GM12892 (cell line): ENCODE measurements at regions not wholly inside any gene's neighbourhood (a gene's known extent, or its start where the extent isn't known, plus 50 kb on each side); places are given as distances from the start of the nearest gene placed in this dataset.
"Not testable (repeated sequence)": the region's sequence is repeated elsewhere in the genome, so short reads cannot be mapped to it uniquely, and the experiment has no call there.

ENCODE experiments used
- DNase-seq: peaks from one replicate; pipeline ENCODE4 v3.0.0; 2011; ENCODE audit not compliant: insufficient read length
- FAIRE-seq: peaks from 2 replicates; lab custom pipeline; 2011; peaks lifted over from hg19 to GRCh38; lab: Jason Lieb, UNC
- POLR2A ChIP-seq: IDR thresholded peaks from 2 replicates; pipeline ENCODE4 v1.6.1; 2011; ENCODE audit warnings: low read depth, low read length, control low read depth
- POLR2AphosphoS5 ChIP-seq: IDR thresholded peaks from 2 replicates; pipeline ENCODE4 v1.6.1; 2011; ENCODE audit warnings: low read depth, low read length, control low read depth
- TAF1 ChIP-seq: IDR thresholded peaks from 2 replicates; pipeline ENCODE4 v1.6.1; 2011; ENCODE audit warnings: low read depth, mild to moderate bottlenecking, control low read depth, low read length, borderline replicate concordance

- TF ChIP-seq TAF1 (no peak), POLR2A (no peak), POLR2AphosphoS5 (no peak)
- FAIRE-seq (no peak), DNase-seq (no peak)
Observed at GRCh38 chr9:100639854-100640253, 62.0 kb downstream of the CAVIN4 start.

- no peak for TF ChIP-seq POLR2AphosphoS5
- TF ChIP-seq TAF1: no peak
- DNase-seq (no peak), FAIRE-seq (no peak)
Observed at GRCh38 chr9:100640447-100641050, 62.7 kb downstream of the CAVIN4 start.

GRCh38 chr9:100641166-100641565 lies 63.3 kb downstream of the CAVIN4 start:
- FAIRE-seq: no peak

GRCh38 chr9:100652850-100653249 lies 75.0 kb downstream of the CAVIN4 start:
- no peak for DNase-seq
- TF ChIP-seq TAF1 (no peak), POLR2AphosphoS5 (no peak), POLR2A (no peak)
- no peak for FAIRE-seq

More at GRCh38 chr9:100641166-100641565, 63.3 kb downstream of the CAVIN4 start:
- no peak for DNase-seq
- no peak for TF ChIP-seq POLR2AphosphoS5
- no peak for TF ChIP-seq TAF1

- no peak for FAIRE-seq
- DNase-seq: no peak
- no peak for TF ChIP-seq TAF1
- TF ChIP-seq POLR2A: no peak
- TF ChIP-seq POLR2AphosphoS5: no peak
Observed at GRCh38 chr9:100653643-100654334, 75.9 kb downstream of the CAVIN4 start.

GRCh38 chr9:100656851-100657250 lies 79.0 kb downstream of the CAVIN4 start:
- not testable (repeated sequence) for FAIRE-seq, DNase-seq

- FAIRE-seq (no peak), DNase-seq (no peak)
- TF ChIP-seq POLR2AphosphoS5: no peak
Observed at GRCh38 chr9:100661668-100662067, 83.8 kb downstream of the CAVIN4 start.

- FAIRE-seq: no peak
- no peak for DNase-seq
- TF ChIP-seq POLR2AphosphoS5 (no peak), TAF1 (no peak), POLR2A (no peak)
Observed at GRCh38 chr9:100662122-100662521, 84.2 kb downstream of the CAVIN4 start.

GRCh38 chr9:100667448-100667847 lies 89.6 kb downstream of the CAVIN4 start:
- DNase-seq (no peak), FAIRE-seq (no peak)
- no peak for TF ChIP-seq TAF1
- TF ChIP-seq POLR2AphosphoS5: no peak
- TF ChIP-seq POLR2A: no peak

- DNase-seq (no peak), FAIRE-seq (no peak)
- TF ChIP-seq TAF1: no peak
- no peak for TF ChIP-seq POLR2AphosphoS5
- TF ChIP-seq POLR2A: no peak
Observed at GRCh38 chr9:100668024-100668423, 90.1 kb downstream of the CAVIN4 start.

GRCh38 chr9:100669968-100670367 lies 92.1 kb downstream of the CAVIN4 start:
- FAIRE-seq: no peak

GRCh38 chr9:100670719-100671118 lies 92.8 kb downstream of the CAVIN4 start:
- FAIRE-seq (no peak), DNase-seq (no peak)
- TF ChIP-seq POLR2A (no peak), POLR2AphosphoS5 (no peak), TAF1 (no peak)

More at GRCh38 chr9:100669968-100670367, 92.1 kb downstream of the CAVIN4 start:
- TF ChIP-seq POLR2AphosphoS5: no peak
- TF ChIP-seq TAF1: no peak
- TF ChIP-seq POLR2A: no peak
- DNase-seq: no peak

GRCh38 chr9:100671898-100672297 lies 94.0 kb downstream of the CAVIN4 start:
- FAIRE-seq (no peak), DNase-seq (no peak)
- TF ChIP-seq POLR2A (no peak), TAF1 (no peak), POLR2AphosphoS5 (no peak)
